Adrenal gland (tissue), 5 donors: ENCODE measurements at regions not wholly inside any gene's neighbourhood (a gene's known extent, or its start where the extent isn't known, plus 50 kb on each side); places are given as distances from the start of the nearest gene placed in this dataset.

Source experiments
- CTCF ChIP-seq, 6 experiments: fragments of 450-650 bp in 4 of 6; fragments of 200-600 bp in 2 of 6; sonication (generic) in 1 of 6; IDR thresholded peaks; 1 replicate in 5 of 6; 2 replicates in 1 of 6; pipeline versions ENCODE4 v1.5.1 to v1.8.0; 2016 to 2021; ENCODE audit warnings: antibody characterized with exemption in 6 of 6, mild to moderate bottlenecking in 2 of 6, moderate library complexity in 1 of 6
- POLR2A ChIP-seq, 2 donors: fragments of 450-650 bp; IDR thresholded peaks; one replicate each; pipeline ENCODE4 v1.6.1; 2017; ENCODE audit warnings: antibody characterized with exemption in 2 of 2, mild to moderate bottlenecking in 2 of 2, moderate library complexity in 1 of 2
- donor health status: DM: no; HTN: no; CAD: no.

- TF ChIP-seq CTCF (IDR thresholded peaks at IDR 0.05), result no peak
- no peak for TF ChIP-seq POLR2A (IDR thresholded peaks at IDR 0.05)
Observed at GRCh38 chr9:87122947-87123685, 175.8 kb upstream of the GAS1 start.
